Suprapubic skin (tissue), 3 donors: ENCODE measurements at regions not wholly inside any gene's neighbourhood (a gene's known extent, or its start where the extent isn't known, plus 50 kb on each side); places are given as distances from the start of the nearest gene placed in this dataset.

Source experiments
- POLR2A ChIP-seq, 2 donors: fragments of 450-650 bp; IDR thresholded peaks; one replicate each; pipeline ENCODE4 v1.6.1; 2017; ENCODE audit warnings: antibody characterized with exemption in 2 of 2, mild to moderate bottlenecking in 2 of 2, moderate library complexity in 2 of 2
- TF ChIP-seq, protein P1 (sequence below), 2 donors: fragments of 200-600 bp in 1 of 2; fragments of 450-650 bp in 1 of 2; sonication (generic) in 1 of 2; IDR thresholded peaks; one replicate each; pipeline ENCODE4 v1.5.1; 2016 to 2019; ENCODE audit warnings: antibody characterized with exemption in 2 of 2, mild to moderate bottlenecking in 1 of 2, moderate library complexity in 1 of 2

DNA sequence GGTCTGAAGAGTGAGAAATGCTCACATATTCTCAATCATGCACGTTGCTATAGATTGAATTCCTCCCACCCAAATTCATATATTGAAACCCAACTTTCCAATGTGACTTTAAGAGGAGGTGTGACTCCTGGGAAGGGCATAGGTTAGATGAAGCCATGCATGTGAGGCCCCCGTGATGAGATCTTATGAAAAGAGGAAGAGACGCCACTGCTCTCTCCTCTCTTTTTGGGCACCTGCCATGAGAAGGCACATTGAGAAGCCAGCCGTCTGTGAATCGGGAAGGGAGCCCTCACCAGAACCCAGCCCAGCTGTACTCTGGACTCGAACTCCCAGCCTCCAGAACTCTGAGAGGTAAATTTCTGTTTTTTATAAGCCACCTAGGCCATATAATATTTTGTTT lies 842.6 kb upstream of the SALL3 start:
- TF ChIP-seq, protein P1, sequence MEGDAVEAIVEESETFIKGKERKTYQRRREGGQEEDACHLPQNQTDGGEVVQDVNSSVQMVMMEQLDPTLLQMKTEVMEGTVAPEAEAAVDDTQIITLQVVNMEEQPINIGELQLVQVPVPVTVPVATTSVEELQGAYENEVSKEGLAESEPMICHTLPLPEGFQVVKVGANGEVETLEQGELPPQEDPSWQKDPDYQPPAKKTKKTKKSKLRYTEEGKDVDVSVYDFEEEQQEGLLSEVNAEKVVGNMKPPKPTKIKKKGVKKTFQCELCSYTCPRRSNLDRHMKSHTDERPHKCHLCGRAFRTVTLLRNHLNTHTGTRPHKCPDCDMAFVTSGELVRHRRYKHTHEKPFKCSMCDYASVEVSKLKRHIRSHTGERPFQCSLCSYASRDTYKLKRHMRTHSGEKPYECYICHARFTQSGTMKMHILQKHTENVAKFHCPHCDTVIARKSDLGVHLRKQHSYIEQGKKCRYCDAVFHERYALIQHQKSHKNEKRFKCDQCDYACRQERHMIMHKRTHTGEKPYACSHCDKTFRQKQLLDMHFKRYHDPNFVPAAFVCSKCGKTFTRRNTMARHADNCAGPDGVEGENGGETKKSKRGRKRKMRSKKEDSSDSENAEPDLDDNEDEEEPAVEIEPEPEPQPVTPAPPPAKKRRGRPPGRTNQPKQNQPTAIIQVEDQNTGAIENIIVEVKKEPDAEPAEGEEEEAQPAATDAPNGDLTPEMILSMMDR (IDR thresholded peaks at IDR 0.05) = no peak
- TF ChIP-seq POLR2A (IDR thresholded peaks at IDR 0.05) = no peak
